Sigmoid colon (tissue), 4 donors: ENCODE measurements at regions not wholly inside any gene's neighbourhood (a gene's known extent, or its start where the extent isn't known, plus 50 kb on each side); places are given as distances from the start of the nearest gene placed in this dataset.

Experiments used
- EP300 ChIP-seq, 4 donors: sonication (generic); formaldehyde crosslinking; IDR thresholded peaks; one replicate each; pipeline ENCODE4 v1.6.1; 2017; ENCODE audit warnings: antibody characterized with exemption in 4 of 4
- POLR2AphosphoS5 ChIP-seq, 4 donors: sonication (generic); formaldehyde crosslinking; IDR thresholded peaks; one replicate each; pipeline ENCODE4 v1.6.1; 2017; ENCODE audit warnings: antibody characterized with exemption in 4 of 4
- TF ChIP-seq, protein P1 (sequence below), 4 experiments: fragments of 450-650 bp in 3 of 4; fragments of 200-600 bp in 1 of 4; IDR thresholded peaks; one replicate each; pipeline ENCODE4 v1.5.1; 2016 to 2019; ENCODE audit warnings: antibody characterized with exemption in 4 of 4, mild to moderate bottlenecking in 3 of 4, moderate library complexity in 2 of 4

GRCh38 chr7:31258391-31258790 lies 82.1 kb downstream of the NEUROD6 start:
- TF ChIP-seq POLR2AphosphoS5 (IDR thresholded peaks at IDR 0.05): no peak
- TF ChIP-seq EP300 (IDR thresholded peaks at IDR 0.05): no peak
- TF ChIP-seq, protein P1, sequence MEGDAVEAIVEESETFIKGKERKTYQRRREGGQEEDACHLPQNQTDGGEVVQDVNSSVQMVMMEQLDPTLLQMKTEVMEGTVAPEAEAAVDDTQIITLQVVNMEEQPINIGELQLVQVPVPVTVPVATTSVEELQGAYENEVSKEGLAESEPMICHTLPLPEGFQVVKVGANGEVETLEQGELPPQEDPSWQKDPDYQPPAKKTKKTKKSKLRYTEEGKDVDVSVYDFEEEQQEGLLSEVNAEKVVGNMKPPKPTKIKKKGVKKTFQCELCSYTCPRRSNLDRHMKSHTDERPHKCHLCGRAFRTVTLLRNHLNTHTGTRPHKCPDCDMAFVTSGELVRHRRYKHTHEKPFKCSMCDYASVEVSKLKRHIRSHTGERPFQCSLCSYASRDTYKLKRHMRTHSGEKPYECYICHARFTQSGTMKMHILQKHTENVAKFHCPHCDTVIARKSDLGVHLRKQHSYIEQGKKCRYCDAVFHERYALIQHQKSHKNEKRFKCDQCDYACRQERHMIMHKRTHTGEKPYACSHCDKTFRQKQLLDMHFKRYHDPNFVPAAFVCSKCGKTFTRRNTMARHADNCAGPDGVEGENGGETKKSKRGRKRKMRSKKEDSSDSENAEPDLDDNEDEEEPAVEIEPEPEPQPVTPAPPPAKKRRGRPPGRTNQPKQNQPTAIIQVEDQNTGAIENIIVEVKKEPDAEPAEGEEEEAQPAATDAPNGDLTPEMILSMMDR (IDR thresholded peaks at IDR 0.05): no peak
